ENCODE measurements at regions not wholly inside any gene's neighbourhood (a gene's known extent, or its start where the extent isn't known, plus 50 kb on each side); places are given as distances from the start of the nearest gene placed in this dataset.

- no peak for DNase-seq (ENCODE audit: low read depth)
Observed at GRCh38 chr18:78625847-78626246, 353.8 kb upstream of the SALL3 start.

GRCh38 chr18:78627551-78628346 lies 351.9 kb upstream of the SALL3 start:
- DNase-seq (ENCODE audit: low read depth), result no peak

GRCh38 chr18:78629426-78629825 lies 350.2 kb upstream of the SALL3 start:
- DNase-seq (ENCODE audit: low read depth), result no peak

- no peak for DNase-seq (ENCODE audit: low read depth)
Observed at GRCh38 chr18:78630356-78630755, 349.3 kb upstream of the SALL3 start.

GRCh38 chr18:78630981-78631510 lies 348.6 kb upstream of the SALL3 start:
- DNase-seq (ENCODE audit: low read depth), result no peak

- no peak for DNase-seq (ENCODE audit: low read depth)
Observed at GRCh38 chr18:78632111-78632541, 347.5 kb upstream of the SALL3 start.

GRCh38 chr18:78634061-78634696 lies 345.4 kb upstream of the SALL3 start:
- DNase-seq (ENCODE audit: low read depth), result no peak

- no peak for DNase-seq (ENCODE audit: low read depth)
Observed at GRCh38 chr18:78635093-78635800, 344.4 kb upstream of the SALL3 start.

- no peak for DNase-seq (ENCODE audit: low read depth)
Observed at GRCh38 chr18:78636260-78636659, 343.4 kb upstream of the SALL3 start.

- DNase-seq (ENCODE audit: low read depth), result no peak
Observed at GRCh38 chr18:78637442-78638402, 341.9 kb upstream of the SALL3 start.

- no peak for DNase-seq (ENCODE audit: low read depth)
Observed at GRCh38 chr18:78639006-78639950, 340.3 kb upstream of the SALL3 start.

- DNase-seq (ENCODE audit: low read depth), result no peak
Observed at GRCh38 chr18:78640246-78640995, 339.2 kb upstream of the SALL3 start.

- DNase-seq (ENCODE audit: low read depth), result no peak
Observed at GRCh38 chr18:78641689-78642231, 337.9 kb upstream of the SALL3 start.

GRCh38 chr18:78642296-78642951 lies 337.2 kb upstream of the SALL3 start:
- no peak for DNase-seq (ENCODE audit: low read depth)

- DNase-seq (ENCODE audit: low read depth), result no peak
Observed at GRCh38 chr18:78643004-78643403, 336.6 kb upstream of the SALL3 start.

- no peak for DNase-seq (ENCODE audit: low read depth)
Observed at GRCh38 chr18:78643981-78644380, 335.6 kb upstream of the SALL3 start.

GRCh38 chr18:78645216-78645615 lies 334.4 kb upstream of the SALL3 start:
- DNase-seq (ENCODE audit: low read depth), result no peak

- DNase-seq (ENCODE audit: low read depth), result no peak
Observed at GRCh38 chr18:78647018-78647417, 332.6 kb upstream of the SALL3 start.

- no peak for DNase-seq (ENCODE audit: low read depth)
Observed at GRCh38 chr18:78649421-78649820, 330.2 kb upstream of the SALL3 start.

All from CMK (cell line).